SK-N-SH treated with all-trans-retinoic acid at 6 μM for 48 hours (cell line): ENCODE measurements at regions not wholly inside any gene's neighbourhood (a gene's known extent, or its start where the extent isn't known, plus 50 kb on each side); places are given as distances from the start of the nearest gene placed in this dataset.

Experiments used
- ATAC-seq: fragments of 200-7000 bp; cut with Tn5 transposase; 3 replicates; pipeline ENCODE4 v1.9.1; 2020; ENCODE audit warnings: mild to moderate bottlenecking, moderate library complexity
- BACH2 ChIP-seq: fragments of 250-450 bp; sonication (Bioruptor Pico); IDR thresholded peaks from 2 replicates; pipeline ENCODE4 v1.9.0; 2021; ENCODE audit warnings: mild to moderate bottlenecking, borderline replicate concordance
- CREB5 ChIP-seq: fragments of 250-450 bp; sonication (Bioruptor Pico); IDR thresholded peaks from 2 replicates; pipeline ENCODE4 v1.5.1; 2020; ENCODE audit warnings: low read depth, mild to moderate bottlenecking, moderate library complexity
- CSDC2 ChIP-seq: fragments of 250-450 bp; sonication (Bioruptor Pico); IDR thresholded peaks from 2 replicates; pipeline ENCODE4 v1.5.0; 2020; ENCODE audit warnings: mild to moderate bottlenecking, moderate library complexity
- ESRRG ChIP-seq: fragments of 250-450 bp; sonication (Bioruptor Pico); IDR thresholded peaks from 2 replicates; pipeline ENCODE4 v1.6.1; 2021; ENCODE audit warnings: mild to moderate bottlenecking
- GLIS3 ChIP-seq: fragments of 250-450 bp; sonication (Bioruptor Pico); IDR thresholded peaks from 2 replicates; pipeline ENCODE4 v1.5.0; 2020; ENCODE audit warnings: mild to moderate bottlenecking, moderate library complexity
- ISL1 ChIP-seq: fragments of 250-450 bp; sonication (Bioruptor Pico); IDR thresholded peaks from 2 replicates; pipeline ENCODE4 v2.1.2; 2022; ENCODE audit warnings: mild to moderate bottlenecking, moderate library complexity
- OSR1 ChIP-seq: fragments of 250-450 bp; sonication (Bioruptor Pico); IDR thresholded peaks from 2 replicates; pipeline ENCODE4 v1.8.0; 2022; ENCODE audit warnings: moderate library complexity, mild to moderate bottlenecking, inconsistent platforms
- PPARA ChIP-seq: fragments of 250-450 bp; sonication (Bioruptor Pico); IDR thresholded peaks from 2 replicates; pipeline ENCODE4 v1.5.0; 2020; ENCODE audit warnings: mild to moderate bottlenecking, borderline replicate concordance
- SNAI2 ChIP-seq: fragments of 250-450 bp; sonication (Bioruptor Pico); IDR thresholded peaks from 2 replicates; pipeline ENCODE4 v1.5.0; 2020; ENCODE audit warnings: mild to moderate bottlenecking, moderate library complexity
- TOX ChIP-seq: fragments of 250-450 bp; sonication (Bioruptor Pico); IDR thresholded peaks from 2 replicates; pipeline ENCODE4 v1.8.0; 2021; ENCODE audit warnings: mild to moderate bottlenecking, moderate library complexity, borderline replicate concordance
- ZC3H10 ChIP-seq: fragments of 250-450 bp; sonication (Bioruptor Pico); IDR thresholded peaks from 2 replicates; pipeline ENCODE4 v1.5.1; 2021; ENCODE audit warnings: mild to moderate bottlenecking, moderate library complexity
- ZFP3 ChIP-seq: fragments of 250-450 bp; sonication (Bioruptor Pico); IDR thresholded peaks from 2 replicates; pipeline ENCODE4 v1.5.0; 2020; ENCODE audit warnings: mild to moderate bottlenecking, moderate library complexity
- ZFP30 ChIP-seq: fragments of 450-650 bp; formaldehyde crosslinking; IDR thresholded peaks from 2 replicates; pipeline ENCODE4 v1.5.0; 2022; ENCODE audit warnings: mild to moderate bottlenecking, moderate library complexity
- ZNF565 ChIP-seq: fragments of 450-650 bp; formaldehyde crosslinking; conservative IDR thresholded peaks from 2 replicates; pipeline ENCODE4 v1.5.0; 2020; ENCODE audit warnings: low read depth, mild to moderate bottlenecking, moderate library complexity
- ZNF70 ChIP-seq: fragments of 450-650 bp; formaldehyde crosslinking; IDR thresholded peaks from 2 replicates; pipeline ENCODE4 v1.5.0; 2020; ENCODE audit warnings: mild to moderate bottlenecking, moderate library complexity
- ZNF8 ChIP-seq: fragments of 450-650 bp; formaldehyde crosslinking; IDR thresholded peaks from 2 replicates; pipeline ENCODE4 v1.5.0; 2020; ENCODE audit warnings: mild to moderate bottlenecking, moderate library complexity
- TF ChIP-seq, protein P1 (sequence below): fragments of 250-450 bp; sonication (Bioruptor Pico); IDR thresholded peaks from 2 replicates; pipeline ENCODE4 v1.5.0; 2020; ENCODE audit warnings: mild to moderate bottlenecking, moderate library complexity
- TF ChIP-seq, protein P2 (sequence below): fragments of 250-450 bp; sonication (Bioruptor Pico); IDR thresholded peaks from 2 replicates; pipeline ENCODE4 v1.5.1; 2021; ENCODE audit warnings: mild to moderate bottlenecking, moderate library complexity
- TF ChIP-seq, protein P3 (sequence below): fragments of 250-450 bp; sonication (Bioruptor Pico); IDR thresholded peaks from 2 replicates; pipeline ENCODE4 v1.8.0; 2021; ENCODE audit warnings: low read depth, mild to moderate bottlenecking, moderate library complexity, borderline replicate concordance

- TF ChIP-seq ZFP30 (CRISPR knock-in tag) (no peak), ZNF565 (CRISPR knock-in tag) (no peak), PPARA (CRISPR knock-in tag) (no peak), ESRRG (CRISPR knock-in tag) (no peak), ZC3H10 (no peak), CREB5 (CRISPR knock-in tag) (no peak), SNAI2 (CRISPR knock-in tag) (no peak), TOX (CRISPR knock-in tag) (no peak), ZNF70 (no peak)
- TF ChIP-seq, protein P1, sequence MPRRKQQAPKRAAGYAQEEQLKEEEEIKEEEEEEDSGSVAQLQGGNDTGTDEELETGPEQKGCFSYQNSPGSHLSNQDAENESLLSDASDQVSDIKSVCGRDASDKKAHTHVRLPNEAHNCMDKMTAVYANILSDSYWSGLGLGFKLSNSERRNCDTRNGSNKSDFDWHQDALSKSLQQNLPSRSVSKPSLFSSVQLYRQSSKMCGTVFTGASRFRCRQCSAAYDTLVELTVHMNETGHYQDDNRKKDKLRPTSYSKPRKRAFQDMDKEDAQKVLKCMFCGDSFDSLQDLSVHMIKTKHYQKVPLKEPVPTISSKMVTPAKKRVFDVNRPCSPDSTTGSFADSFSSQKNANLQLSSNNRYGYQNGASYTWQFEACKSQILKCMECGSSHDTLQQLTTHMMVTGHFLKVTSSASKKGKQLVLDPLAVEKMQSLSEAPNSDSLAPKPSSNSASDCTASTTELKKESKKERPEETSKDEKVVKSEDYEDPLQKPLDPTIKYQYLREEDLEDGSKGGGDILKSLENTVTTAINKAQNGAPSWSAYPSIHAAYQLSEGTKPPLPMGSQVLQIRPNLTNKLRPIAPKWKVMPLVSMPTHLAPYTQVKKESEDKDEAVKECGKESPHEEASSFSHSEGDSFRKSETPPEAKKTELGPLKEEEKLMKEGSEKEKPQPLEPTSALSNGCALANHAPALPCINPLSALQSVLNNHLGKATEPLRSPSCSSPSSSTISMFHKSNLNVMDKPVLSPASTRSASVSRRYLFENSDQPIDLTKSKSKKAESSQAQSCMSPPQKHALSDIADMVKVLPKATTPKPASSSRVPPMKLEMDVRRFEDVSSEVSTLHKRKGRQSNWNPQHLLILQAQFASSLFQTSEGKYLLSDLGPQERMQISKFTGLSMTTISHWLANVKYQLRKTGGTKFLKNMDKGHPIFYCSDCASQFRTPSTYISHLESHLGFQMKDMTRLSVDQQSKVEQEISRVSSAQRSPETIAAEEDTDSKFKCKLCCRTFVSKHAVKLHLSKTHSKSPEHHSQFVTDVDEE (CRISPR knock-in tag) = no peak
- ATAC-seq = no peak
Observed at GRCh38 chr15:38193496-38193895, 59.1 kb upstream of the SPRED1 start.

- TF ChIP-seq GLIS3 (CRISPR knock-in tag) = no peak
- TF ChIP-seq ESRRG (CRISPR knock-in tag) = no peak
- TF ChIP-seq CSDC2 (CRISPR knock-in tag) = no peak
- no peak for TF ChIP-seq OSR1 (CRISPR knock-in tag)
- no peak for TF ChIP-seq TOX (CRISPR knock-in tag)
- TF ChIP-seq ZNF70 = no peak
- no peak for TF ChIP-seq ZNF565 (CRISPR knock-in tag)
- no peak for TF ChIP-seq ZNF8 (CRISPR knock-in tag)
- no peak for TF ChIP-seq ZC3H10
- no peak for TF ChIP-seq BACH2 (CRISPR knock-in tag)
- TF ChIP-seq, protein P1 (CRISPR knock-in tag) = no peak
- TF ChIP-seq ISL1 (CRISPR knock-in tag) = no peak
- ATAC-seq = no peak
Observed at GRCh38 chr15:38195191-38195901, 57.3 kb upstream of the SPRED1 start.

DNA sequence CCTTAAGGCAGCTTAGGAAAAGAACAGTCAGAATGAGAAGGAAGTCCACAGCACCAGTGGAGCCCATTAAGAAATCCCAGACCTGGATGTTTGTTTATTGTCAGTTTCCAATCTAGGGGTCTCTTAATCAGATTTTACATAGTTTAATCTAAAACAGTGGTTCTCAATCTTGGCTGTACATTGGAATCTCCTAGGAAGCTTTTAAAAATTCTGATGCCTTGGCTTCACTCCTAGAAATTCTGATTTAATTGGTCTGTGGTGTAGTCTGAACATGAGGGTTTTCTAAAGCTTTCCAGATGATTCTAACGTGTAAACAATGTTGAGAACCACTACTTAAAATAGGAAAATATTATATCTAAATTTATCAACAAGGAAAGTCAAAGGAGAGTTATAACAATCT lies 56.6 kb upstream of the SPRED1 start:
- ATAC-seq = peak; percentile 44; the same call in 2 of the 3 replicates
- no peak for TF ChIP-seq OSR1 (CRISPR knock-in tag)
- no peak for TF ChIP-seq ZC3H10
- TF ChIP-seq, all 23 proteins: peak for 0

DNA sequence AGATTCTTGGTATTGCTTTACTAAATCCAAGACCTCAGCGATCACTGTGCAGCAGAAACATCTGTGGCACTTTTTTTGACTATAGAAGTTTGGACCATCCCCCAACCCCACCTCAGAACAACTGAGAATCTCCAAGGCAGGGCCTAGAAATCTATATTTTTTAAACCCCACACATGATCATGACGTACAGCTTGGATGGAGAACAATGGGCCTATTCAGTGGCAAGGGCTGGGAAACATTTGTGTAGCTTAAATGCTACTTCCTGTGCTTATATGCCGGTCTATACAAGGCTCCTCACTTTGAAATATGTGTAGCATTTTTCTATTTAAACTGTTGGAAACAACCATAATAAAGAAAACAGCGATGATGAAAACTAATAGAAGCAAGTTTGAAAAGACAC lies 55.1 kb upstream of the SPRED1 start:
- ATAC-seq = no peak
- TF ChIP-seq ESRRG (CRISPR knock-in tag) (no peak), TOX (CRISPR knock-in tag) (no peak), PPARA (CRISPR knock-in tag) (no peak), ZFP3 (CRISPR knock-in tag) (no peak), ZNF565 (CRISPR knock-in tag) (no peak), CREB5 (CRISPR knock-in tag) (no peak), ZNF70 (no peak), ZFP30 (CRISPR knock-in tag) (no peak), OSR1 (CRISPR knock-in tag) (no peak), CSDC2 (CRISPR knock-in tag) (no peak), ZNF8 (CRISPR knock-in tag) (no peak), GLIS3 (CRISPR knock-in tag) (no peak), ISL1 (CRISPR knock-in tag) (no peak)
- TF ChIP-seq, protein P1 (CRISPR knock-in tag) = no peak
- TF ChIP-seq, protein P2, sequence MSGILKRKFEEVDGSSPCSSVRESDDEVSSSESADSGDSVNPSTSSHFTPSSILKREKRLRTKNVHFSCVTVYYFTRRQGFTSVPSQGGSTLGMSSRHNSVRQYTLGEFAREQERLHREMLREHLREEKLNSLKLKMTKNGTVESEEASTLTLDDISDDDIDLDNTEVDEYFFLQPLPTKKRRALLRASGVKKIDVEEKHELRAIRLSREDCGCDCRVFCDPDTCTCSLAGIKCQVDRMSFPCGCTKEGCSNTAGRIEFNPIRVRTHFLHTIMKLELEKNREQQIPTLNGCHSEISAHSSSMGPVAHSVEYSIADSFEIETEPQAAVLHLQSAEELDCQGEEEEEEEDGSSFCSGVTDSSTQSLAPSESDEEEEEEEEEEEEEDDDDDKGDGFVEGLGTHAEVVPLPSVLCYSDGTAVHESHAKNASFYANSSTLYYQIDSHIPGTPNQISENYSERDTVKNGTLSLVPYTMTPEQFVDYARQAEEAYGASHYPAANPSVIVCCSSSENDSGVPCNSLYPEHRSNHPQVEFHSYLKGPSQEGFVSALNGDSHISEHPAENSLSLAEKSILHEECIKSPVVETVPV (CRISPR knock-in tag) = no peak
- TF ChIP-seq, protein P3, sequence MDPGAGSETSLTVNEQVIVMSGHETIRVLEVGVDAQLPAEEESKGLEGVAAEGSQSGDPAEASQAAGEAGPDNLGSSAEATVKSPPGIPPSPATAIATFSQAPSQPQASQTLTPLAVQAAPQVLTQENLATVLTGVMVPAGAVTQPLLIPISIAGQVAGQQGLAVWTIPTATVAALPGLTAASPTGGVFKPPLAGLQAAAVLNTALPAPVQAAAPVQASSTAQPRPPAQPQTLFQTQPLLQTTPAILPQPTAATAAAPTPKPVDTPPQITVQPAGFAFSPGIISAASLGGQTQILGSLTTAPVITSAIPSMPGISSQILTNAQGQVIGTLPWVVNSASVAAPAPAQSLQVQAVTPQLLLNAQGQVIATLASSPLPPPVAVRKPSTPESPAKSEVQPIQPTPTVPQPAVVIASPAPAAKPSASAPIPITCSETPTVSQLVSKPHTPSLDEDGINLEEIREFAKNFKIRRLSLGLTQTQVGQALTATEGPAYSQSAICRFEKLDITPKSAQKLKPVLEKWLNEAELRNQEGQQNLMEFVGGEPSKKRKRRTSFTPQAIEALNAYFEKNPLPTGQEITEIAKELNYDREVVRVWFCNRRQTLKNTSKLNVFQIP (CRISPR knock-in tag) = no peak
